NCI-H748 (cell line): ENCODE measurements at regions not wholly inside any gene's neighbourhood (a gene's known extent, or its start where the extent isn't known, plus 50 kb on each side); places are given as distances from the start of the nearest gene placed in this dataset.

Experiments used
- DNase-seq: peaks from one replicate; lab custom pipeline; 2025; ENCODE audit not compliant: unreplicated experiment; lab: John Stamatoyannopoulos, UW

GRCh38 chr1:68378296-68379084 is 71.3 kb downstream of the RPE65 start:
- no peak for DNase-seq

GRCh38 chr1:68377098-68377497 is 72.7 kb downstream of the RPE65 start:
- DNase-seq, result no peak

- no peak for DNase-seq
Observed at GRCh38 chr1:68376441-68376840, 73.3 kb downstream of the RPE65 start.

- DNase-seq, result no peak
Observed at GRCh38 chr1:68375919-68376318, 73.8 kb downstream of the RPE65 start.

- no peak for DNase-seq
Observed at GRCh38 chr1:68373173-68373572, 76.6 kb downstream of the RPE65 start.

- DNase-seq, result no peak
Observed at GRCh38 chr1:68372487-68372886, 77.3 kb downstream of the RPE65 start.

GRCh38 chr1:68370101-68370915 is 79.4 kb downstream of the RPE65 start:
- DNase-seq, result no peak

- no peak for DNase-seq
Observed at GRCh38 chr1:68366572-68366971, 83.2 kb downstream of the RPE65 start.

- DNase-seq, result no peak
Observed at GRCh38 chr1:68365709-68366382, 83.9 kb downstream of the RPE65 start.

- no peak for DNase-seq
Observed at GRCh38 chr1:68363339-68363738, 86.4 kb downstream of the RPE65 start.

- no peak for DNase-seq
Observed at GRCh38 chr1:68361346-68361910, 88.3 kb downstream of the RPE65 start.

- DNase-seq, result no peak
Observed at GRCh38 chr1:68359045-68359444, 90.7 kb downstream of the RPE65 start.

- DNase-seq, result no peak
Observed at GRCh38 chr1:68358439-68358838, 91.3 kb downstream of the RPE65 start.

GRCh38 chr1:68355614-68356013 is 94.1 kb downstream of the RPE65 start:
- no peak for DNase-seq

- no peak for DNase-seq
Observed at GRCh38 chr1:68352202-68352601, 97.6 kb downstream of the RPE65 start.

- no peak for DNase-seq
Observed at GRCh38 chr1:68347415-68347814, 102.3 kb downstream of the RPE65 start.

- DNase-seq, result peak; percentile 49
Observed at GRCh38 chr1:68346188-68346808, 103.5 kb downstream of the RPE65 start.

- no peak for DNase-seq
Observed at GRCh38 chr1:68344208-68344607, 105.5 kb downstream of the RPE65 start.

GRCh38 chr1:68340951-68341350 is 108.6 kb upstream of the WLS start:
- DNase-seq, result no peak

GRCh38 chr1:68339505-68339904 is 107.2 kb upstream of the WLS start:
- no peak for DNase-seq

- DNase-seq, result no peak
Observed at GRCh38 chr1:68338081-68338480, 105.8 kb upstream of the WLS start.
